GM12892 (cell line): ENCODE measurements at regions not wholly inside any gene's neighbourhood (a gene's known extent, or its start where the extent isn't known, plus 50 kb on each side); places are given as distances from the start of the nearest gene placed in this dataset.

Experiments used
- POLR2A ChIP-seq: IDR thresholded peaks from 2 replicates; pipeline ENCODE4 v1.6.1; 2011; ENCODE audit warnings: low read depth, low read length, control low read depth
- POLR2AphosphoS5 ChIP-seq: IDR thresholded peaks from 2 replicates; pipeline ENCODE4 v1.6.1; 2011; ENCODE audit warnings: low read depth, low read length, control low read depth
- TAF1 ChIP-seq: IDR thresholded peaks from 2 replicates; pipeline ENCODE4 v1.6.1; 2011; ENCODE audit warnings: low read depth, mild to moderate bottlenecking, control low read depth, low read length, borderline replicate concordance

DNA sequence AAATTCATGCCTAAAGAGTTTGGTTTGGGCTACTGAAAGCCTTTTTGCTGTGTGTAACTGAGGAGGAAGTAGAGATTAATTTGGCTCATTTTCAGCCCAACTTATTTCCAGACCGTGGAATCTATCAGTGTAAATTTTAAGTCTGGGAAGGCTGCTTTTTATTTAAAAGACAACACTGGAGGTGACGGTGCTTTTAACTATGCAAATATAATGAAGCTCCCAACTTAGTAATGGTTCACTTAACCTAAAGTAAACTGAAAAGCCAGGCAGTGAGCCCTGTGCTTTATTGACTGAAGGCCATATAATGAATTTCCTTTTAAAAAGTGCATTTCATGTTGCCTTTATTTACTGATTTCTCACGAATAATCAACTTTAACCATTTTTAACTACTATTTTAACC is 127.2 kb downstream of the NPY start:
- TF ChIP-seq POLR2A (no peak), POLR2AphosphoS5 (no peak), TAF1 (no peak)
